ENCODE measurements at regions not wholly inside any gene's neighbourhood (a gene's known extent, or its start where the extent isn't known, plus 50 kb on each side); places are given as distances from the start of the nearest gene placed in this dataset.

DNA sequence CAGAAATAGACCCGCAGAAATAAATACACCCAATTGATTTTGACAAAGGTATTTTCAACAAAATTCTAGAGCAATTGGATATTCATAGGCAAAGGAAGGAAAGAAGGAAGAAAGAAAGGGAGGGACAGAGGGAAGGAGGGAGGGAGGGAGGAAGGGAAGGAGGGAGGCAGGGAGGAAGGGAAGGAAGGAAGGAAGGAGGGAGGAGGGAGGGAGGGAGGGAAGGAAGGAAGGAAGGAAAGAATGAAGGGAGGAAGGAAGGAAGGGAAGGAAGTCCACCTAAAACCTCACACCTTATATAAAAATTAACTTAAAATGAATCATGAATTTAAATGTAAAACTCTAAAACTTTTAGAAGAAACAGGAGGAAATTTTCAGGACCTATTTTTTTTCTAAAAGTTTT lies 94.2 kb upstream of the USP47 start:
- H3K4me3 ChIP-seq (ENCODE audit: low read depth, low read length), result no peak overlapping the region
- no peak for TF ChIP-seq CTCF (IDR thresholded peaks at IDR 0.05; ENCODE audit: control insufficient read depth, extremely low read depth, insufficient read depth)
- no peak for DNase-seq (ENCODE audit: low read depth)

DNA sequence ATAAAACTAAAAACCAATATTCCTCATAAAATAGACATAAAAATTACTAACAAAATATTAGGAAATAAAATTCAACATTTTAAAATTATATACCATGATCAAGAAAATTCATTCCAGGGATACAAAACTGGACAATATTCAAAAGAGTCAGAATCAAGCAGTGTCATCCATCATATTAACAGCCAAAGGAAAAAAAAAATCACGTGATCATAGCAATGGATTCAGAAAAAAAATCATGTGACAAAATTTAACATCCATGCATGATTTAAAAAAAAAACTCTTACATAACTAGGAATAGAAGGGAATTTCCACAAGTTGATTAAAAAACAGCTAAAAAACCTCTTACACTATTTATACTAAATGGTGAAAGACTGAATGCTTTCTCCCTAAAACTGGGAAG lies 95.3 kb upstream of the USP47 start:
- no peak overlapping the region for H3K4me3 ChIP-seq (ENCODE audit: low read depth, low read length)
- DNase-seq (ENCODE audit: low read depth), result no peak
- no peak for TF ChIP-seq CTCF (IDR thresholded peaks at IDR 0.05; ENCODE audit: control insufficient read depth, extremely low read depth, insufficient read depth)

GRCh38 chr11:11743216-11743615 lies 98.6 kb upstream of the USP47 start:
- no peak overlapping the region for H3K4me3 ChIP-seq (ENCODE audit: low read depth, low read length)
- no peak for DNase-seq (ENCODE audit: low read depth)
- TF ChIP-seq CTCF (IDR thresholded peaks at IDR 0.05; ENCODE audit: control insufficient read depth, extremely low read depth, insufficient read depth), result no peak

DNA sequence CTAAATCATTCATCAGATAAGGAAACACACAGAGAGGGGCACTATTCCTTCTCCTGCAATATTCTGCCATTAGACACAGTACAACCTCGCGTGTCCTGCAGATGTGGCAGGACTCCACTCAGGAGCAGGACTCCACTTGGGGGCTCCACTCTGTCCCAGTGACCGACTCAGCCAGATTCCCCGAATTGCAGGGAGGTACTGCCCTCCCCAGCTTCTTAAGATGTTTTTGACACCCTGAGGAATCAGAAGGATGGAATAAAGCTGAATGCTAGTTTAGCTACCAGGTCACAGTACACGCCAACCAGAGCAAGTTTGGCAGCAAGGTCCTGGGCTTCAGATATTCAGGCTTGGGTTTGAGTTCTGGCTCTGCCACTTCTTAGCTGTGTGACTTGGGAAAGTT lies 99.3 kb upstream of the USP47 start:
- H3K4me3 ChIP-seq (ENCODE audit: low read depth, low read length), result no peak overlapping the region
- TF ChIP-seq CTCF (IDR thresholded peaks at IDR 0.05; ENCODE audit: control insufficient read depth, extremely low read depth, insufficient read depth), result no peak
- DNase-seq (ENCODE audit: low read depth), result no peak

GRCh38 chr11:11740836-11741235 lies 100.9 kb upstream of the USP47 start:
- no peak overlapping the region for H3K4me3 ChIP-seq (ENCODE audit: low read depth, low read length)
- no peak for TF ChIP-seq CTCF (IDR thresholded peaks at IDR 0.05; ENCODE audit: control insufficient read depth, extremely low read depth, insufficient read depth)
- no peak for DNase-seq (ENCODE audit: low read depth)

- DNase-seq (ENCODE audit: low read depth), result no peak
- TF ChIP-seq CTCF (IDR thresholded peaks at IDR 0.05; ENCODE audit: control insufficient read depth, extremely low read depth, insufficient read depth), result no peak
- H3K4me3 ChIP-seq (ENCODE audit: low read depth, low read length), result no peak overlapping the region
Measured at GRCh38 chr11:11740073-11740702, 101.6 kb upstream of the USP47 start.

DNA sequence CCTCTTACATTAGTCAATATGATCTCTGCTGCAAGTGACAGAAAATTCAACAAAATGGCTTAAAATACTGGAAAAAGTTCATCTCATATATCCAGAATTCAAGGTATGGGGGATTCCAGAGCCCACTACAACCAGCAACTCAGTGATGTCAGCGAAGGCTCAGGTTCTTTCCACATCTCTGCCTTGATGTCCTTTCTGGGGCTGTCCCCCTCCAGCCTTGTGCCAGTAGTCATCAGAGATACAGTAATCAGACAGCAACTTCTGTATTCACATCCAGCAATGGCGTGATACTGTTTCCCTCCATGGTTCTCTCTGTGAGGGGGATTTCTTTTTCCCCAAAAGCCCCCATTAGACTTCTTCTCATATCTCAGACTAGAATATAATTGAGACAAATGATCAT lies 103.4 kb upstream of the USP47 start:
- DNase-seq (ENCODE audit: low read depth), result no peak
- no peak overlapping the region for H3K4me3 ChIP-seq (ENCODE audit: low read depth, low read length)
- TF ChIP-seq CTCF (IDR thresholded peaks at IDR 0.05; ENCODE audit: control insufficient read depth, extremely low read depth, insufficient read depth), result no peak
